Upper lobe of left lung (tissue), 6 donors: ENCODE measurements at regions not wholly inside any gene's neighbourhood (a gene's known extent, or its start where the extent isn't known, plus 50 kb on each side); places are given as distances from the start of the nearest gene placed in this dataset.

Source experiments
- ATAC-seq, 2 donors: fragments of 200-7000 bp; cut with Tn5 transposase; one replicate each; pipeline ENCODE4 v1.9.1; 2022; ENCODE audit warnings: mild to moderate bottlenecking in 2 of 2, moderate library complexity in 2 of 2; ENCODE audit not compliant: low FRiP score in 2 of 2
- DNase-seq, 2 donors: peaks; one replicate each; pipeline ENCODE4 v3.0.0-alpha.2; 2019 to 2020
- H3K27ac ChIP-seq, 4 donors: fragments of 200-600 bp; sonication (generic); one replicate each; pipeline ENCODE4 v1.5.1; 2016 to 2019
- H3K27me3 ChIP-seq, 4 donors: fragments of 200-600 bp; sonication (generic); one replicate each; pipeline ENCODE4 v1.5.1; 2017 to 2019
- H3K36me3 ChIP-seq, 4 donors: fragments of 200-600 bp; sonication (generic); one replicate each; pipeline ENCODE4 v1.5.1; 2016 to 2019
- H3K4me1 ChIP-seq, 4 donors: fragments of 200-600 bp; sonication (generic); one replicate each; pipeline ENCODE4 v1.5.1; 2018 to 2019
- H3K4me3 ChIP-seq, 4 donors: fragments of 200-600 bp; sonication (generic); one replicate each; pipeline ENCODE4 v1.5.1; 2017 to 2019; ENCODE audit warnings: mild to moderate bottlenecking in 2 of 4, moderate library complexity in 1 of 4
- H3K9me3 ChIP-seq, 4 donors: fragments of 200-600 bp; sonication (generic); one replicate each; pipeline ENCODE4 v1.5.1; 2018 to 2019
- CTCF ChIP-seq, 6 experiments: fragments of 450-650 bp in 4 of 6; fragments of 200-600 bp in 2 of 6; sonication (generic) in 2 of 6; IDR thresholded peaks; one replicate each; pipeline ENCODE4 v1.5.1; 2016 to 2019; ENCODE audit warnings: antibody characterized with exemption in 6 of 6
- EP300 ChIP-seq, 4 donors: sonication (generic); formaldehyde crosslinking; IDR thresholded peaks; one replicate each; pipeline ENCODE4 v1.5.1; 2017; ENCODE audit warnings: antibody characterized with exemption in 4 of 4, control low read depth in 2 of 4
- POLR2A ChIP-seq, 4 donors: fragments of 450-650 bp; IDR thresholded peaks; one replicate each; pipeline ENCODE4 v1.5.1; 2016 to 2017; ENCODE audit warnings: antibody characterized with exemption in 4 of 4, mild to moderate bottlenecking in 2 of 4
- POLR2AphosphoS5 ChIP-seq, 2 donors: sonication (generic); formaldehyde crosslinking; IDR thresholded peaks; one replicate each; pipeline ENCODE4 v1.5.1; 2017; ENCODE audit warnings: antibody characterized with exemption in 2 of 2
- WGBS, 2 donors: methylation state at CpG; one replicate each; pipeline ENCODE4 v1.1.5; 2017 to 2018; 5-methylcytosine and 5-hydroxymethylcytosine counted together
- donor health status: DM: no; HTN: no; CAD: no; lungs with moderate emphysema.
- donor health status: DM: no; HTN: yes; CAD: no; lungs with severe emphysema.

- peak in 1 of 2 donors; percentile 12 for DNase-seq
- no peak for TF ChIP-seq CTCF (IDR thresholded peaks at IDR 0.05)
- no peak for TF ChIP-seq EP300 (IDR thresholded peaks at IDR 0.05)
- no peak for TF ChIP-seq POLR2A (IDR thresholded peaks at IDR 0.05)
- TF ChIP-seq POLR2AphosphoS5 (IDR thresholded peaks at IDR 0.05) = no peak
Measured at GRCh38 chr2:128497461-128497860, 178.8 kb upstream of the HS6ST1 start.

GRCh38 chr2:128498086-128498485, 179.4 kb upstream of the HS6ST1 start:
- WGBS, 2 donors = 91 to 98% methylated on average over 8 of the region's 8 CpGs
- DNase-seq = peak in 1 of 2 donors; percentile 11
- TF ChIP-seq CTCF (IDR thresholded peaks at IDR 0.05) (no peak), POLR2AphosphoS5 (IDR thresholded peaks at IDR 0.05) (no peak), EP300 (IDR thresholded peaks at IDR 0.05) (no peak), POLR2A (IDR thresholded peaks at IDR 0.05) (no peak)

More at GRCh38 chr2:128497461-128497860, 178.8 kb upstream of the HS6ST1 start:
- Histone ChIP-seq H3K4me3 (no peak overlapping the region), H3K27ac (no peak overlapping the region), H3K4me1 (no peaks in the 10 kb centered on the region), H3K27me3 (peaks cover 0 to 4% (median 0%) of the 10 kb centered on the region in 4 donors), H3K9me3 (peaks cover 0 to 5% (median 0%) of the 10 kb centered on the region in 4 donors), H3K36me3 (no peaks in the 10 kb centered on the region)
- no peak for ATAC-seq
- WGBS, 2 donors = 94 to 100% methylated on average over 3 to 5 of the region's 5 CpGs

GRCh38 chr2:128498589-128498988, 179.9 kb upstream of the HS6ST1 start:
- no peak overlapping the region for H3K4me3 ChIP-seq
- ATAC-seq (no peak), DNase-seq (peak in 1 of 2 donors; percentile 8)
- 79 to 88% methylated on average over 4 to 5 of the region's 5 CpGs for WGBS, 2 donors
- H3K4me1 ChIP-seq = no peaks in the 10 kb centered on the region
- no peaks in the 10 kb centered on the region for H3K27me3 ChIP-seq
- TF ChIP-seq EP300 (IDR thresholded peaks at IDR 0.05) (no peak), POLR2A (IDR thresholded peaks at IDR 0.05) (no peak), CTCF (IDR thresholded peaks at IDR 0.05) (no peak), POLR2AphosphoS5 (IDR thresholded peaks at IDR 0.05) (no peak)
- no peaks in the 10 kb centered on the region for H3K36me3 ChIP-seq
- no peak overlapping the region for H3K27ac ChIP-seq
- H3K9me3 ChIP-seq = no peaks in the 10 kb centered on the region

More at GRCh38 chr2:128498086-128498485, 179.4 kb upstream of the HS6ST1 start:
- H3K27me3 ChIP-seq = peaks cover 0 to 4% (median 0%) of the 10 kb centered on the region in 4 donors
- ATAC-seq = no peak
- H3K4me3 ChIP-seq = no peak overlapping the region
- no peaks in the 10 kb centered on the region for H3K9me3 ChIP-seq
- no peaks in the 10 kb centered on the region for H3K4me1 ChIP-seq
- H3K27ac ChIP-seq = no peak overlapping the region
- H3K36me3 ChIP-seq = no peaks in the 10 kb centered on the region

- no peak for TF ChIP-seq CTCF (IDR thresholded peaks at IDR 0.05)
- TF ChIP-seq POLR2A (IDR thresholded peaks at IDR 0.05) = no peak
- TF ChIP-seq EP300 (IDR thresholded peaks at IDR 0.05) = no peak
- TF ChIP-seq POLR2AphosphoS5 (IDR thresholded peaks at IDR 0.05) = no peak
- DNase-seq = peak; percentile 7 to 46
Measured at GRCh38 chr2:128499367-128500137, 180.9 kb upstream of the HS6ST1 start.

More at GRCh38 chr2:128499367-128500137, 180.9 kb upstream of the HS6ST1 start:
- no peak for ATAC-seq
- Histone ChIP-seq H3K27me3 (no peaks in the 10 kb centered on the region), H3K4me1 (no peaks in the 10 kb centered on the region), H3K36me3 (no peaks in the 10 kb centered on the region), H3K9me3 (no peaks in the 10 kb centered on the region), H3K27ac (no peak overlapping the region), H3K4me3 (no peak overlapping the region)
- 92 to 95% methylated on average over 15 to 17 of the region's 17 CpGs for WGBS, 2 donors
